Endothelial cell of umbilical vein (primary cell): ENCODE measurements at regions not wholly inside any gene's neighbourhood (a gene's known extent, or its start where the extent isn't known, plus 50 kb on each side); places are given as distances from the start of the nearest gene placed in this dataset.

Experiments
- BruUV-seq: library from RNA; stranded (reverse); fragments of 400-500 nt; replicated peaks from 2 replicates; lab custom pipeline; 2021; lab: Mats Ljungman, UMichigan
- CTCF ChIA-PET: fragments of 300-600, 350-600 bp; sonication (Branson Sonifier 250); formaldehyde crosslinking; loops from one replicate; lab custom pipeline; 2021; ENCODE audit warnings: antibody characterized with exemption, inconsistent platforms; lab: Charles Lee
- POLR2A ChIA-PET: fragments of 300-600, 350-600 bp; sonication (Branson Sonifier 250); formaldehyde crosslinking; loops from one replicate; lab custom pipeline; 2021; ENCODE audit warnings: antibody characterized with exemption, inconsistent platforms; lab: Charles Lee
- DNase-seq: peaks from one replicate; pipeline ENCODE4 v3.0.0-alpha.2; 2011; ENCODE audit warnings: low read depth, low spot score
- FAIRE-seq: peaks from 2 replicates; lab custom pipeline; 2011; peaks lifted over from hg19 to GRCh38; lab: Jason Lieb, UNC
- H2AFZ ChIP-seq: 2 replicates; pipeline ENCODE4 v1.6.0; 2012; ENCODE audit warnings: low read depth, low read length, control low read depth, inconsistent platforms
- H3K27ac ChIP-seq: 2 replicates; pipeline ENCODE4 v1.5.1; 2011; ENCODE audit warnings: low read depth, mild to moderate bottlenecking, control low read depth, low read length, moderate library complexity; ENCODE audit not compliant: insufficient read depth
- H3K27me3 ChIP-seq, 2 experiments: 2 replicates each; pipeline versions ENCODE4 v1.6.0 to v1.6.1; 2011; ENCODE audit warnings: low read length in 2 of 2, mixed read lengths in 1 of 2; ENCODE audit not compliant: control insufficient read depth in 2 of 2, insufficient read depth in 2 of 2
- H3K36me3 ChIP-seq, 2 experiments: 2 replicates in 1 of 2; 3 replicates in 1 of 2; pipeline ENCODE4 v1.5.1; 2011; ENCODE audit warnings: low read length in 2 of 2, mild to moderate bottlenecking in 1 of 2, moderate library complexity in 1 of 2; ENCODE audit not compliant: control insufficient read depth in 2 of 2, insufficient read depth in 2 of 2; ENCODE audit errors: extremely low read depth in 1 of 2
- H3K4me1 ChIP-seq: 3 replicates; pipeline ENCODE4 v1.5.1; 2011; ENCODE audit warnings: mild to moderate bottlenecking, low read length; ENCODE audit not compliant: control insufficient read depth, insufficient read depth; ENCODE audit errors: extremely low read depth
- H3K4me2 ChIP-seq: 2 replicates; pipeline ENCODE4 v1.6.1; 2011; ENCODE audit warnings: low read length, control low read depth, mixed read lengths; ENCODE audit not compliant: insufficient read depth
- H3K4me3 ChIP-seq, 3 experiments: fragments of 200-600 bp in 1 of 3; sonication (generic), shearing (Covaris generic) in 1 of 3; replicated peaks in 1 of 3; 2 replicates each; pipeline ENCODE4 v1.5.1; 2011 to 2016; ENCODE audit warnings: control low read depth in 3 of 3, low read length in 3 of 3, mild to moderate bottlenecking in 2 of 3, inconsistent platforms in 1 of 3, low read depth in 1 of 3, moderate library complexity in 1 of 3; ENCODE audit not compliant: insufficient read depth in 1 of 3
- H3K79me2 ChIP-seq: 2 replicates; pipeline ENCODE4 v1.6.0; 2012; ENCODE audit warnings: low read length, inconsistent platforms; ENCODE audit not compliant: control insufficient read depth, insufficient read depth
- H3K9ac ChIP-seq: replicated peaks from 2 replicates; pipeline ENCODE3; 2011; ENCODE audit warnings: low read length, control low read depth; ENCODE audit not compliant: insufficient read depth; ENCODE audit errors: extremely low read depth
- H3K9me1 ChIP-seq: replicated peaks from 3 replicates; pipeline ENCODE4 v1.6.0; 2011; ENCODE audit warnings: mild to moderate bottlenecking, low read length; ENCODE audit not compliant: control insufficient read depth, insufficient read depth; ENCODE audit errors: extremely low read depth
- H3K9me3 ChIP-seq: replicated peaks from 2 replicates; pipeline ENCODE4 v1.5.1; 2012; ENCODE audit warnings: low read length, inconsistent platforms; ENCODE audit not compliant: control insufficient read depth, insufficient read depth
- H4K20me1 ChIP-seq: replicated peaks from 2 replicates; pipeline ENCODE3; 2011; ENCODE audit warnings: mild to moderate bottlenecking, low read length; ENCODE audit not compliant: control insufficient read depth, insufficient read depth; ENCODE audit errors: extremely low read depth
- EZH2 ChIP-seq: IDR thresholded peaks from 2 replicates; pipeline ENCODE4 v1.6.1; 2012; ENCODE audit warnings: borderline replicate concordance, low read depth, mild to moderate bottlenecking, moderate library complexity, low read length, inconsistent platforms; ENCODE audit not compliant: severe bottlenecking
- FOS ChIP-seq: IDR thresholded peaks from 2 replicates; pipeline ENCODE4 v1.6.1; 2011; ENCODE audit warnings: mild to moderate bottlenecking, low read length, moderate library complexity, borderline replicate concordance; ENCODE audit not compliant: insufficient read depth
- GATA2 ChIP-seq: IDR thresholded peaks from 2 replicates; pipeline ENCODE4 v1.7.0; 2011; ENCODE audit warnings: low read depth, mild to moderate bottlenecking, moderate library complexity, mixed read lengths, low read length; ENCODE audit not compliant: insufficient read length, insufficient read depth
- JUN ChIP-seq: IDR thresholded peaks from 2 replicates; pipeline ENCODE4 v1.6.1; 2011; ENCODE audit warnings: borderline replicate concordance, low read depth; ENCODE audit not compliant: insufficient read length, insufficient read depth
- MYC ChIP-seq: IDR thresholded peaks from one replicate; pipeline ENCODE4 v1.6.1; 2011; ENCODE audit warnings: mild to moderate bottlenecking, low read depth, low read length
- POLR2A ChIP-seq: IDR thresholded peaks from 2 replicates; pipeline ENCODE4 v1.6.1; 2012; ENCODE audit warnings: low read depth, mild to moderate bottlenecking, control low read depth, low read length
- POLR2AphosphoS5 ChIP-seq: IDR thresholded peaks from 2 replicates; pipeline ENCODE4 v1.6.1; 2012; ENCODE audit warnings: low read depth, mild to moderate bottlenecking, control low read depth, low read length, moderate library complexity; ENCODE audit not compliant: insufficient read depth
- dilution Hi-C: fragments of 300-500 bp; cut with MboI; formaldehyde crosslinking; loops from one replicate; pipeline ENCODE4 v1.15.0; 2019; ENCODE audit warnings: low sequenced_read_pairs; ENCODE audit not compliant: extremely low pct_ligation_motif_present
- intact Hi-C: fragments of 100-400 bp; cut with micrococcal nuclease; formaldehyde crosslinking; loops from one replicate; pipeline ENCODE4 v1.10.0; 2022
- TF ChIP-seq, protein P1 (sequence below): IDR thresholded peaks from 2 replicates; pipeline ENCODE4 v1.6.1; 2011; ENCODE audit not compliant: insufficient read depth, insufficient read length
- TF ChIP-seq, protein P2 (sequence below), 2 donors: IDR thresholded peaks; 1 replicate in 1 of 2; 2 replicates in 1 of 2; pipeline ENCODE4 v1.5.1; 2011; ENCODE audit warnings: low read length in 2 of 2, mild to moderate bottlenecking in 2 of 2, moderate library complexity in 2 of 2, control low read depth in 1 of 2, inconsistent platforms in 1 of 2, low read depth in 1 of 2; ENCODE audit not compliant: insufficient read depth in 1 of 2; ENCODE audit errors: extremely low read depth in 1 of 2

DNA sequence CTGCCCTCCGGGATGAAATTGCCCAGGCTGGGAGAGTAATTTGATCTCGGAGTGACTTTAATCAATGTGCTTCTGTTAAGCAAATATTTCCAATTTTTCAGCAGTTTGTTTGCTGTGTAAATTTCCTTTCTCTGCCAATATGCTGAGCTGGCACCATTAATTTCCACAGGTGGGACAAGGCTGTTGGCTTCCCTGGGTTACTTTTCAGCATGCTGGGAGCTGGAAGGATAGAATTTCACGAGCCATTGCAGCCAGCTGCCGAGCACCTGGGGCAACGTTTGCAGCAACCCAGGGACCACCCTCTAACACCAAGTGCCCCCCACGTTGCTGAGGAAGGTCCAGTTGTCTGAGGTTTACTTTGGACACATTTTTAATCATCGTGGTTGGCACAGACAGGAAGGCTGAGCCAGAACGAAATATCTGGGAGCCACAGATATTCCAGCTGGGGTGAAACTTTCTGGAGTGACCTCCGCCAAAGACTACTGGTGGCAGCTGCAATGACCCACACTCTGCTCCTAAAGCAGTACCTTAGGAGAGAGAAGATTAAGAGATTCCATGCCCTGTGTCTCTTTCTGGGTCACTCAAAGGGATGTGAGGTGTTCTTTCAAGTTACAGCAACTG is 293.3 kb upstream of the RGMA start:
- dilution Hi-C loops = no loop called here

More for the DNA sequence above, 293.3 kb upstream of the RGMA start:
- Histone ChIP-seq H3K4me3 (no peak overlapping the region), H2AFZ (no peak overlapping the region), H3K27me3 (no peaks in the 10 kb centered on the region), H3K36me3 (no peaks in the 10 kb centered on the region), H3K9me3 (peaks cover 4% of the 10 kb centered on the region), H3K27ac (no peak overlapping the region), H3K79me2 (no peaks in the 10 kb centered on the region), H4K20me1 (no peaks in the 10 kb centered on the region), H3K9me1 (no peaks in the 10 kb centered on the region), H3K4me1 (no peaks in the 10 kb centered on the region), H3K9ac (no peak overlapping the region), H3K4me2 (no peak overlapping the region)
- FAIRE-seq (no peak), DNase-seq (no peak)
- TF ChIP-seq POLR2AphosphoS5 (no peak), EZH2 (no peak), GATA2 (no peak), JUN (no peak), POLR2A (no peak), FOS (no peak), MYC (no peak)
- TF ChIP-seq, protein P1, sequence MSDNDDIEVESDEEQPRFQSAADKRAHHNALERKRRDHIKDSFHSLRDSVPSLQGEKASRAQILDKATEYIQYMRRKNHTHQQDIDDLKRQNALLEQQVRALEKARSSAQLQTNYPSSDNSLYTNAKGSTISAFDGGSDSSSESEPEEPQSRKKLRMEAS = no peak
- TF ChIP-seq, protein P2, sequence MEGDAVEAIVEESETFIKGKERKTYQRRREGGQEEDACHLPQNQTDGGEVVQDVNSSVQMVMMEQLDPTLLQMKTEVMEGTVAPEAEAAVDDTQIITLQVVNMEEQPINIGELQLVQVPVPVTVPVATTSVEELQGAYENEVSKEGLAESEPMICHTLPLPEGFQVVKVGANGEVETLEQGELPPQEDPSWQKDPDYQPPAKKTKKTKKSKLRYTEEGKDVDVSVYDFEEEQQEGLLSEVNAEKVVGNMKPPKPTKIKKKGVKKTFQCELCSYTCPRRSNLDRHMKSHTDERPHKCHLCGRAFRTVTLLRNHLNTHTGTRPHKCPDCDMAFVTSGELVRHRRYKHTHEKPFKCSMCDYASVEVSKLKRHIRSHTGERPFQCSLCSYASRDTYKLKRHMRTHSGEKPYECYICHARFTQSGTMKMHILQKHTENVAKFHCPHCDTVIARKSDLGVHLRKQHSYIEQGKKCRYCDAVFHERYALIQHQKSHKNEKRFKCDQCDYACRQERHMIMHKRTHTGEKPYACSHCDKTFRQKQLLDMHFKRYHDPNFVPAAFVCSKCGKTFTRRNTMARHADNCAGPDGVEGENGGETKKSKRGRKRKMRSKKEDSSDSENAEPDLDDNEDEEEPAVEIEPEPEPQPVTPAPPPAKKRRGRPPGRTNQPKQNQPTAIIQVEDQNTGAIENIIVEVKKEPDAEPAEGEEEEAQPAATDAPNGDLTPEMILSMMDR (IDR thresholded peaks at IDR 0.05; ENCODE audit: extremely low read depth in 1 of 2, insufficient read depth in 1 of 2, low read depth in 1 of 2, low read length in 2 of 2) = no peak
- intact Hi-C loops = no loop called here
- no TSS peak for BruUV-seq
- ChIA-PET CTCF (no interaction called here), POLR2A (no interaction called here)
